ENCODE measurements at regions not wholly inside any gene's neighbourhood (a gene's known extent, or its start where the extent isn't known, plus 50 kb on each side); places are given as distances from the start of the nearest gene placed in this dataset.

GRCh38 chr13:39920613-39921012 lies 265.2 kb downstream of the COG6 start:
- H3K27ac ChIP-seq, result no peak overlapping the region
- TF ChIP-seq CTCF (conservative IDR thresholded peaks at IDR 0.05; ENCODE audit: low read depth), result no peak
- POLR2A ChIA-PET (ENCODE audit: low non-redundant PET), result no interaction called here
- CTCF ChIA-PET, result interaction anchor here (0.6 to 1.0 kb wide), 2 partner anchors 22 to 52 kb away, joined by 3 read pairs; no protein-coding TSS in a partner anchor
- no peak for DNase-seq (ENCODE audit: low spot score)

- no peak for TF ChIP-seq CTCF (conservative IDR thresholded peaks at IDR 0.05; ENCODE audit: low read depth)
- POLR2A ChIA-PET (ENCODE audit: low non-redundant PET), result no interaction called here
- CTCF ChIA-PET, result no interaction called here
- DNase-seq (ENCODE audit: low spot score), result no peak
- no peak overlapping the region for H3K27ac ChIP-seq
Measured at GRCh38 chr13:39926345-39926744, 270.9 kb downstream of the COG6 start.

- CTCF ChIA-PET, result no interaction called here
- POLR2A ChIA-PET (ENCODE audit: low non-redundant PET), result no interaction called here
- no peak for TF ChIP-seq CTCF (conservative IDR thresholded peaks at IDR 0.05; ENCODE audit: low read depth)
- H3K27ac ChIP-seq, result no peak overlapping the region
- DNase-seq (ENCODE audit: low spot score), result no peak
Measured at GRCh38 chr13:39928261-39928660, 272.8 kb downstream of the COG6 start.

GRCh38 chr13:39929583-39929982 lies 274.1 kb downstream of the COG6 start:
- no peak overlapping the region for H3K27ac ChIP-seq
- POLR2A ChIA-PET (ENCODE audit: low non-redundant PET), result no interaction called here
- no peak for DNase-seq (ENCODE audit: low spot score)
- TF ChIP-seq CTCF (conservative IDR thresholded peaks at IDR 0.05; ENCODE audit: low read depth), result no peak
- CTCF ChIA-PET, result no interaction called here

- CTCF ChIA-PET, result no interaction called here
- no peak overlapping the region for H3K27ac ChIP-seq
- POLR2A ChIA-PET (ENCODE audit: low non-redundant PET), result no interaction called here
- DNase-seq (ENCODE audit: low spot score), result no peak
- no peak for TF ChIP-seq CTCF (conservative IDR thresholded peaks at IDR 0.05; ENCODE audit: low read depth)
Measured at GRCh38 chr13:39930060-39930459, 274.6 kb downstream of the COG6 start.

GRCh38 chr13:39930544-39931444 lies 275.3 kb downstream of the COG6 start:
- no peak for DNase-seq (ENCODE audit: low spot score)
- TF ChIP-seq CTCF (conservative IDR thresholded peaks at IDR 0.05; ENCODE audit: low read depth), result no peak
- H3K27ac ChIP-seq, result no peak overlapping the region
- CTCF ChIA-PET, result no interaction called here
- POLR2A ChIA-PET (ENCODE audit: low non-redundant PET), result no interaction called here

Data from RWPE1 (cell line).